ENCODE measurements at regions not wholly inside any gene's neighbourhood (a gene's known extent, or its start where the extent isn't known, plus 50 kb on each side); places are given as distances from the start of the nearest gene placed in this dataset.

DNA sequence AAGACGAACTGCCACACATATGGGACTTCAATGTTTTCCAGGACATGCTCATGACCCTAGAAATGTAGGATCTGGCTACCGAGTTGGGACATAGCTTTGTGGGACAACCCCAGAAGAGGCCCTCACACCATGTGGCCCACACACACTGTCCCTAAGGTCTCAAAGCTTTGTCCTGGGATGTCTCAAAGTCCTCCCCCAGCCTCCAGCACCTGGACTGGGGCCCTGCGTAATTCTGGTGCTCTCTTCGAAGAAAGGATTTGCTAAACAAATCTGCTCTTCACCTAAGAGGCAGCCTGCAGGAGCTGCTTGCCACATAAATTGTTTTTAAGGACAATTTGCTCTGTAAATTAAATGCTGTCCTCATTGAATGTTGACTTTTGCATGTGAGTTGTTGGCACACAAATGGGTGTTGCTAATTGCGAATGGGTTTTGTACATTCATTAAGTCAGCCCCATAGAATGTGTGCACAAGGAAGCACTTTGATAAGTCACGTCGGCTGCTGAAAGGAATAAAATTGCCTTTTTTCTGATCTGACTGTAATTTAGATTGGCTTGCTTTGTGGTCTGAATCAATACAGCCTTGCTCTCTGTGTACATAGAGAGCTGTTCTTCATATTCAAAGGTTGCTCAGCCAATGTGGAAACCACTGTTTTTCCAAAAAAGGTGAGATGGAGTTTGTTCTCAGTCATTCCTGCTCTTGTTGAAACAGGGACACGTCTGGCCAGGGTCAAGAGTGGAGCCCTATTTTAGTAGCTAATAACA lies 161.6 kb upstream of the PWP1 start:
- no peak for DNase-seq
- 82 to 84% methylated on average over 8 of the region's 8 CpGs for WGBS, 2 donors
- TF ChIP-seq, protein P1, sequence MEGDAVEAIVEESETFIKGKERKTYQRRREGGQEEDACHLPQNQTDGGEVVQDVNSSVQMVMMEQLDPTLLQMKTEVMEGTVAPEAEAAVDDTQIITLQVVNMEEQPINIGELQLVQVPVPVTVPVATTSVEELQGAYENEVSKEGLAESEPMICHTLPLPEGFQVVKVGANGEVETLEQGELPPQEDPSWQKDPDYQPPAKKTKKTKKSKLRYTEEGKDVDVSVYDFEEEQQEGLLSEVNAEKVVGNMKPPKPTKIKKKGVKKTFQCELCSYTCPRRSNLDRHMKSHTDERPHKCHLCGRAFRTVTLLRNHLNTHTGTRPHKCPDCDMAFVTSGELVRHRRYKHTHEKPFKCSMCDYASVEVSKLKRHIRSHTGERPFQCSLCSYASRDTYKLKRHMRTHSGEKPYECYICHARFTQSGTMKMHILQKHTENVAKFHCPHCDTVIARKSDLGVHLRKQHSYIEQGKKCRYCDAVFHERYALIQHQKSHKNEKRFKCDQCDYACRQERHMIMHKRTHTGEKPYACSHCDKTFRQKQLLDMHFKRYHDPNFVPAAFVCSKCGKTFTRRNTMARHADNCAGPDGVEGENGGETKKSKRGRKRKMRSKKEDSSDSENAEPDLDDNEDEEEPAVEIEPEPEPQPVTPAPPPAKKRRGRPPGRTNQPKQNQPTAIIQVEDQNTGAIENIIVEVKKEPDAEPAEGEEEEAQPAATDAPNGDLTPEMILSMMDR (IDR thresholded peaks at IDR 0.05) = no peak
- no peak for TF ChIP-seq POLR2A (IDR thresholded peaks at IDR 0.05)
- H3K27ac ChIP-seq = no peak overlapping the region
- intact Hi-C loops (cut with DNase I) = no loop called here
- H3K4me1 ChIP-seq = no peaks in the 10 kb centered on the region
- H3K27me3 ChIP-seq = no peaks in the 10 kb centered on the region
- peaks cover 0 to 33% (median 0%) of the 10 kb centered on the region in 3 donors for H3K36me3 ChIP-seq
- no peaks in the 10 kb centered on the region for H3K9me3 ChIP-seq
- no peak overlapping the region for H3K4me3 ChIP-seq

DNA sequence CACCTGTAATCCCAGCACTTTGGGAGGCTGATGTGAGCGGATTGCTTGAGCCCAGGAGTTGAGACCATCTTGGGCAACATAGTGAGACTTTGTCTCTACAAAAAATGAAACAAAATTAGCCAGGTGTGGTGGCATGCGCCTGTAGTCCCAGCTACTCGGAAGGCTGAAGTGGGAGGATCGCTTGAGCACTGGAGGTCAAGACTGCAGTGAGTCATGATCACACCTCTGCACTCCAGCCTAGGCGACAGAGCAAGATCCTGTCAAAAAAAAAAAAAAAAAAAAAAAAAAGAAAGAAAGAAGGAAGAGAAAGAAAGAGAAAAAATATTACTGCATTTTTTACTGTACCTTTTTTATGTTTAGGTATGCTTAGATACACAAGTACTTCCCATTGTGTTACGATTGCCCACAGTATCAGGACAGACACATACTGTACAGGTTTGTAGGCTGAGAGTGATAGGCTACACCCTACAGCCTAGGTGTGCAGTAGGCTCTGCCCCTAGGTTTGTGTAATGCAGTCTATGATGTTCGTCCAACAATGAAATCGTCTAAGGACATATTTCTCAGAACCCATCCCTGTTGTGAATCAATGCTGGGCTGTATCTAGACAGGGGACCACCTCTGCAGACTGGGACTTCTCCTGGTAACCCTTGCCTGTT lies 160.4 kb upstream of the PWP1 start:
- no peak for TF ChIP-seq POLR2A (IDR thresholded peaks at IDR 0.05)
- TF ChIP-seq, protein P1 (IDR thresholded peaks at IDR 0.05) = no peak
- Histone ChIP-seq H3K4me1 (no peaks in the 10 kb centered on the region), H3K27ac (no peak overlapping the region), H3K27me3 (no peaks in the 10 kb centered on the region), H3K9me3 (no peaks in the 10 kb centered on the region), H3K36me3 (peaks cover 0 to 32% (median 0%) of the 10 kb centered on the region in 3 donors), H3K4me3 (no peak overlapping the region)
- intact Hi-C loops (cut with DNase I) = no loop called here
- no peak for DNase-seq
- 75 to 91% methylated on average over 7 to 8 of the region's 8 CpGs for WGBS, 2 donors

DNA sequence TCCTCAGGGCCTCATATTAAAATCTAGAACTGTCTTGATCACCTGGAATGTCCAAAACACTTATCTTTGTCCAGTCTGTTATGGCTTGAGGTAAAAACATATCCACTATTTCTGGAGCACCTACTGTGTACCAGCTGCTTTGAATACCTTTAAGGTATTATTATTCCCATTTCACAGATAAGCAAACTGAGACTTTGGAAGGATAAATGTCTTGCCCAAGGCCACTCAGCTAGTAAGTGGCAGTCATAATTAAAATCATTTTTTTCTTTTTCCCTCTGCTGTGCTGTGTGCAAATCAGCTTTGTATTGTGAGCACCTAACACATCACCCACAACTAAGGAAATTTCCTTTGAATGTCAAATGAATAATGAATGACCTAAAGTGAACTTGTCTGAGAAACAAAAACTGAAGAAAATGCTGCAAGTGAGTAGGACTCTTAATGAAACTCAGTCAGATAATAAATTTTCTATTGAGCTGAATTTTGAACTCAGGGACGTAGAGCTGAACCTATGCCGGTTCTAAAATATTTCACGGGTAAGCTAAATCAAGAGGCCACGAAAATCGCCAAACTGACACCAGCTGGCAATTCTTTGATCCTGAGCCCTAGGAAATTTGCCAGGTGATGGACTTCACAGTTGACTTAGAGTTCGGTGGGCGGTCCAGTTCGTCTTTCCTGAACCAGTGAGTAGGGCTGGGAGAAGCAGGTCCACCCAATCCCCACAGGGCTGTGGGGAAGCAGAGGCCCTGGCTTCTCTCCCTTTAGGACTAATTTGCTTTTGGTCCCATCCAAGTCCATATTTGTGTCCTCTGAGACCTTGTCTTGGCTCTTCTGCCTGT lies 159.7 kb upstream of the PWP1 start:
- H3K9me3 ChIP-seq = no peaks in the 10 kb centered on the region
- DNase-seq = no peak
- TF ChIP-seq POLR2A (IDR thresholded peaks at IDR 0.05) = no peak
- TF ChIP-seq, protein P1 (IDR thresholded peaks at IDR 0.05) = no peak
- peaks cover 0 to 25% (median 0%) of the 10 kb centered on the region in 3 donors for H3K36me3 ChIP-seq
- intact Hi-C loops (cut with DNase I) = no loop called here
- H3K27me3 ChIP-seq = no peaks in the 10 kb centered on the region
- H3K27ac ChIP-seq = peak overlapping the region in 1 of 4 donors; percentile 29
- no peaks in the 10 kb centered on the region for H3K4me1 ChIP-seq
- WGBS, 2 donors = 62 to 75% methylated on average over 8 of the region's 8 CpGs
- H3K4me3 ChIP-seq = no peak overlapping the region

DNA sequence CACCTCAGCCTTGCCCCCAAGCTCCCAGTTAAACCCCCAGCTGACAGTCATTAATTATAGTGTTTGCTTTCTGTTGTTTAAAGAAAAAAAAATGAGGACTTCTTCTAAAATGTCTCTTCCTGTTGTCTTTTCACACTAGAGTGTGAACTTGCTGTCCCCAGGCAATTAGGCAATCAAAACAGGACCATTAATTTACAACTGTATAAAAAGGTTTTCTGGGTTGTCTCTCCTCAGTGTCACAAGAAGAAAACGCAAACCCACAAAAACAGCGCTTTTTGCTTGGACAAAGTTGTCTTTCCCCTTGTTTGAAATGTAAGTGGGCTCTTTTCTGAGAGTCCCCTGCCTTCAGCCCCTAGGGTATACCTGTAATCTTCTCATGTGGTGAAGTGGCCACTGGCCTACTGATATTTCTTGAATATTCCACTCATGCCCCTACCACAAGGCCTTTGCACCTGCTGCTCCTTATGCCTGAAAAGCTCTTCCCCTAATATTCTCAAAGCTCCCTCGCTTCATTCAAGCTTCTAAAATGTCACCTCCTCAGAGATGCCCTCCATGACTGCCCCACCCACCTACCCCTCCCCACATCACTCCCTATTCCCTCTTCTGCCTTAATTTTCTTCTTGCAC lies 158.9 kb upstream of the PWP1 start:
- Histone ChIP-seq H3K9me3 (no peaks in the 10 kb centered on the region), H3K4me1 (no peaks in the 10 kb centered on the region), H3K4me3 (no peak overlapping the region), H3K27me3 (no peaks in the 10 kb centered on the region), H3K27ac (no peak overlapping the region), H3K36me3 (peaks cover 0 to 18% (median 0%) of the 10 kb centered on the region in 3 donors)
- WGBS, 2 donors = 91 to 92% methylated on average over 3 of the region's 3 CpGs
- intact Hi-C loops (cut with DNase I) = no loop called here
- no peak for DNase-seq
- TF ChIP-seq, protein P1 (IDR thresholded peaks at IDR 0.05) = no peak
- TF ChIP-seq POLR2A (IDR thresholded peaks at IDR 0.05) = no peak

All from esophagus squamous epithelium (tissue), 5 donors.